Testis (tissue), 2 donors: ENCODE measurements at regions not wholly inside any gene's neighbourhood (a gene's known extent, or its start where the extent isn't known, plus 50 kb on each side); places are given as distances from the start of the nearest gene placed in this dataset.

Experiments
- CTCF ChIP-seq, 3 experiments: fragments of 450-650 bp in 2 of 3; fragments of 200-600 bp in 1 of 3; sonication (generic) in 1 of 3; IDR thresholded peaks; one replicate each; pipeline ENCODE4 v1.5.1; 2016 to 2019; ENCODE audit warnings: antibody characterized with exemption in 3 of 3, mild to moderate bottlenecking in 2 of 3, moderate library complexity in 1 of 3
- POLR2A ChIP-seq: fragments of 450-650 bp; IDR thresholded peaks from one replicate; pipeline ENCODE4 v1.6.1; 2017; ENCODE audit warnings: antibody characterized with exemption, mild to moderate bottlenecking, moderate library complexity

DNA sequence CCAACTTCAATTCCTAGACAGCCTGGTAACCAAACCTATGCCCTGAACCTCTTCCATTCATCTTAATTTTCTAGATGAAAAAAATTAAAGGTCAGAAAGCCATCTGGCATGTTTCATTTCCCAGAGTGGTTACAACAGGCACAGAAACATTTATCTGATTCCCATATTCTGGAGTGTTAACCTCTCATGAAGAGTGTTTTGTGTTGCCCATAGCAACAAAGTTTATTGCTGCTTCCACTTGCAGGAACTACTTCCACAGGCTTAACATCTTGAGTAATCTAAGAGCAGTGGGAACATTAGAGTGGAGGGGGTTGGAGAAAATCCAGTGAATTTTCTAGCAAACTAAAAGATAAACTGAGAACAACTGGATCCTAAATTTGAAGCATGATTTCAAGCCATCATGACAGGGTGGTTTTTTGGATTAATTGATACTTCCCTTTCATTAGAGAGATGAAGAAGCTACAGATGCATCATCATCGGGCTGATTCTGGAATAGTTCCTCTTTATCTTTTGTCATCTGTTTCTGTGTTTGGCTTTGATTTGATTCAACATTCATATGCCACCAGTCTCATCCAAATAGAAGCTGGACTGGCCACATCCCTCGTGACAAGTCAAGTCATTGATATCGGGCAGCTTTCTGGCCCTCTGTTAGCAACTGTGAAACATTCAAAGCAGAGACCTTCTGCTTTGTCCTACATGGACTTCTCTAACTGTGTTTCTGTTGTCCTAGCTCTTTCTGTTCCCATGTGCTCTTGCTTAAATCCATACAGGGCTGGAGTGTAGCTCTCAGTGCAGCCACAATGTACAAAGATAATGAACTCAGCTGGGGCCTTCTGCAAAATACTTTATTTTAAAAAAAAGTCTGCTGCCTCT lies 167.3 kb downstream of the MID1IP1 start:
- TF ChIP-seq CTCF (IDR thresholded peaks at IDR 0.05) (no peak), POLR2A (no peak)
